Mammary epithelial cell (primary cell): ENCODE measurements at regions not wholly inside any gene's neighbourhood (a gene's known extent, or its start where the extent isn't known, plus 50 kb on each side); places are given as distances from the start of the nearest gene placed in this dataset.
"Not testable (repeated sequence)": the region's sequence is repeated elsewhere in the genome, so short reads cannot be mapped to it uniquely, and the experiment has no call there.

Source experiments
- EZH2 ChIP-seq: IDR thresholded peaks from 2 replicates; pipeline ENCODE4 v1.6.1; 2012; ENCODE audit warnings: low read length, inconsistent platforms, borderline replicate concordance
- TF ChIP-seq, protein P1 (sequence below), 2 donors: IDR thresholded peaks in 1 of 2; conservative IDR thresholded peaks in 1 of 2; 2 replicates each; pipeline ENCODE4 v1.5.1; 2011 to 2012; ENCODE audit warnings: inconsistent platforms in 2 of 2, low read length in 2 of 2, mild to moderate bottlenecking in 2 of 2, control low read depth in 1 of 2, low read depth in 1 of 2; ENCODE audit not compliant: insufficient read depth in 1 of 2; ENCODE audit errors: extremely low read depth in 1 of 2

DNA sequence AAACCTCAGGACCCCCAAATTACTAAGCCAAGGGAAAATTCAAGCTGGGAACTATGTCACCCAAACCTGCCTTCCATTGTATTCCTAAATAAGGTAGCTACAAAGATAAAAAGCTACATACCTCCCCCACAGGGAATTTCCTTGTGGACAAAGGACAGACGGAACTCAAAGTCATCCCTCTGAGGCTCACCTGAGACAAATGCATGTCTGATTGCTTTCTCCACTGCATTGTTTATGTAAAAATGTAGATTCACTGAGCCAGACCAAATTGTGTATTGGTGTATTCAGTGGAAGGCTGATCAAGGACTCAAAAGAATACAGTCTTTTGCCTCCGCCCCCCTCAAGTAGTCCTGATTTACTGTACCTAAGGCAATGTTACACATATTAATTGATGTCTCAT lies 80.5 kb upstream of the NOX4 start:
- TF ChIP-seq, protein P1, sequence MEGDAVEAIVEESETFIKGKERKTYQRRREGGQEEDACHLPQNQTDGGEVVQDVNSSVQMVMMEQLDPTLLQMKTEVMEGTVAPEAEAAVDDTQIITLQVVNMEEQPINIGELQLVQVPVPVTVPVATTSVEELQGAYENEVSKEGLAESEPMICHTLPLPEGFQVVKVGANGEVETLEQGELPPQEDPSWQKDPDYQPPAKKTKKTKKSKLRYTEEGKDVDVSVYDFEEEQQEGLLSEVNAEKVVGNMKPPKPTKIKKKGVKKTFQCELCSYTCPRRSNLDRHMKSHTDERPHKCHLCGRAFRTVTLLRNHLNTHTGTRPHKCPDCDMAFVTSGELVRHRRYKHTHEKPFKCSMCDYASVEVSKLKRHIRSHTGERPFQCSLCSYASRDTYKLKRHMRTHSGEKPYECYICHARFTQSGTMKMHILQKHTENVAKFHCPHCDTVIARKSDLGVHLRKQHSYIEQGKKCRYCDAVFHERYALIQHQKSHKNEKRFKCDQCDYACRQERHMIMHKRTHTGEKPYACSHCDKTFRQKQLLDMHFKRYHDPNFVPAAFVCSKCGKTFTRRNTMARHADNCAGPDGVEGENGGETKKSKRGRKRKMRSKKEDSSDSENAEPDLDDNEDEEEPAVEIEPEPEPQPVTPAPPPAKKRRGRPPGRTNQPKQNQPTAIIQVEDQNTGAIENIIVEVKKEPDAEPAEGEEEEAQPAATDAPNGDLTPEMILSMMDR (conservative IDR thresholded peaks at IDR 0.05 in 1 of 2, IDR thresholded peaks at IDR 0.05 in 1 of 2; ENCODE audit: extremely low read depth in 1 of 2, insufficient read depth in 1 of 2, low read depth in 1 of 2, low read length in 2 of 2) = not testable (repeated sequence)
- not testable (repeated sequence) for TF ChIP-seq EZH2
